ENCODE measurements at regions not wholly inside any gene's neighbourhood (a gene's known extent, or its start where the extent isn't known, plus 50 kb on each side); places are given as distances from the start of the nearest gene placed in this dataset.
"Not testable (repeated sequence)": the region's sequence is repeated elsewhere in the genome, so short reads cannot be mapped to it uniquely, and the experiment has no call there.

- H3K4me3 ChIP-seq: no peak overlapping the region
- in situ Hi-C loops (cut with MboI; ENCODE audit: low sequenced_read_pairs in 4 of 4): no loop called here
- H3K27ac ChIP-seq: no peak overlapping the region
- no peak for DNase-seq
- no peak for TF ChIP-seq CTCF (IDR thresholded peaks at IDR 0.05 in 4 of 5, conservative IDR thresholded peaks at IDR 0.05 in 1 of 5)
- no peak for TF ChIP-seq POLR2A (IDR thresholded peaks at IDR 0.05)
- no peaks in the 10 kb centered on the region for H3K27me3 ChIP-seq
- no peaks in the 10 kb centered on the region for H3K9me3 ChIP-seq
- no peaks in the 10 kb centered on the region for H3K36me3 ChIP-seq
- H3K4me1 ChIP-seq: no peaks in the 10 kb centered on the region
- ATAC-seq: no peak
- intact Hi-C loops (cut with DNase I; ENCODE audit: low total_unique reads): no loop called here
Measured at GRCh38 chr11:23778971-23779370, 717.9 kb upstream of the LUZP2 start.

- no peak overlapping the region for H3K4me3 ChIP-seq
- intact Hi-C loops (cut with DNase I; ENCODE audit: low total_unique reads): no loop called here
- no peaks in the 10 kb centered on the region for H3K27me3 ChIP-seq
- ATAC-seq (no peak), DNase-seq (no peak)
- no peaks in the 10 kb centered on the region for H3K36me3 ChIP-seq
- no peaks in the 10 kb centered on the region for H3K4me1 ChIP-seq
- in situ Hi-C loops (cut with MboI; ENCODE audit: low sequenced_read_pairs in 4 of 4): no loop called here
- no peak for TF ChIP-seq CTCF (IDR thresholded peaks at IDR 0.05 in 4 of 5, conservative IDR thresholded peaks at IDR 0.05 in 1 of 5)
- TF ChIP-seq POLR2A (IDR thresholded peaks at IDR 0.05): no peak
- no peak overlapping the region for H3K27ac ChIP-seq
- no peaks in the 10 kb centered on the region for H3K9me3 ChIP-seq
Measured at GRCh38 chr11:23780231-23780630, 716.6 kb upstream of the LUZP2 start.

- DNase-seq (no peak), ATAC-seq (no peak)
- intact Hi-C loops (cut with DNase I; ENCODE audit: low total_unique reads) (no loop called here), in situ Hi-C loops (cut with MboI; ENCODE audit: low sequenced_read_pairs in 4 of 4) (no loop called here)
- Histone ChIP-seq H3K4me3 (no peak overlapping the region), H3K27ac (no peak overlapping the region), H3K9me3 (no peaks in the 10 kb centered on the region), H3K36me3 (no peaks in the 10 kb centered on the region), H3K27me3 (no peaks in the 10 kb centered on the region), H3K4me1 (no peaks in the 10 kb centered on the region)
- TF ChIP-seq POLR2A (IDR thresholded peaks at IDR 0.05) (no peak), CTCF (IDR thresholded peaks at IDR 0.05 in 4 of 5, conservative IDR thresholded peaks at IDR 0.05 in 1 of 5) (no peak)
Measured at GRCh38 chr11:23781803-23782560, 714.9 kb upstream of the LUZP2 start.

GRCh38 chr11:23786974-23787373 lies 709.9 kb upstream of the LUZP2 start:
- ATAC-seq; H3K27me3 ChIP-seq; DNase-seq; H3K36me3 ChIP-seq; intact Hi-C loops (cut with DNase I; ENCODE audit: low total_unique reads); H3K27ac ChIP-seq; in situ Hi-C loops (cut with MboI; ENCODE audit: low sequenced_read_pairs in 4 of 4); H3K4me1 ChIP-seq; H3K4me3 ChIP-seq; H3K9me3 ChIP-seq: not testable (repeated sequence)

GRCh38 chr11:23789200-23789853 lies 707.5 kb upstream of the LUZP2 start:
- no peak overlapping the region for H3K27ac ChIP-seq
- H3K27me3 ChIP-seq: no peaks in the 10 kb centered on the region
- H3K4me1 ChIP-seq: no peaks in the 10 kb centered on the region
- DNase-seq: no peak
- intact Hi-C loops (cut with DNase I; ENCODE audit: low total_unique reads) (no loop called here), in situ Hi-C loops (cut with MboI; ENCODE audit: low sequenced_read_pairs in 4 of 4) (no loop called here)
- ATAC-seq: no peak
- TF ChIP-seq POLR2A (IDR thresholded peaks at IDR 0.05) (no peak), CTCF (IDR thresholded peaks at IDR 0.05 in 4 of 5, conservative IDR thresholded peaks at IDR 0.05 in 1 of 5) (no peak)
- no peaks in the 10 kb centered on the region for H3K9me3 ChIP-seq
- H3K36me3 ChIP-seq: no peaks in the 10 kb centered on the region
- no peak overlapping the region for H3K4me3 ChIP-seq
